ENCODE measurements at regions not wholly inside any gene's neighbourhood (a gene's known extent, or its start where the extent isn't known, plus 50 kb on each side); places are given as distances from the start of the nearest gene placed in this dataset.

- Histone ChIP-seq H3K27me3 (ENCODE audit: control insufficient read depth, insufficient read depth, low read length) (no peaks in the 10 kb centered on the region), H3K36me3 (ENCODE audit: control insufficient read depth, insufficient read depth, low read length) (no peaks in the 10 kb centered on the region), H3K9me3 (ENCODE audit: control insufficient read depth, insufficient read depth, low read length) (no peaks in the 10 kb centered on the region), H3K27ac (ENCODE audit: low read length) (no peak overlapping the region), H3K4me1 (ENCODE audit: control insufficient read depth, insufficient read depth, low read length) (no peaks in the 10 kb centered on the region), H3K4me3 (ENCODE audit: low read length) (no peak overlapping the region)
- no peak for TF ChIP-seq CTCF (IDR thresholded peaks at IDR 0.05)
- 85% methylated on average over 2 of the region's 3 CpGs for WGBS (ENCODE audit: insufficient coverage)
- intact Hi-C loops (cut with micrococcal nuclease) = no loop called here
- Mint-ChIP-seq H3K27me3 (ENCODE audit: low read depth in 2 of 2) (no peaks in the 10 kb centered on the region), H3K4me1 (peaks cover 0 to 8% of the 10 kb centered on the region in 2 donors), H3K9me3 (no peaks in the 10 kb centered on the region), H3K4me3 (no peak overlapping the region), H3K27ac (no peak overlapping the region), H3K36me3 (no peaks in the 10 kb centered on the region)
- no peak for DNase-seq
- no peak for ATAC-seq
These were observed 1092.9 kb downstream of the SLITRK5 start for GRCh38 chr13:88764103-88764502.

GRCh38 chr13:88800505-88800904 is 1129.3 kb downstream of the SLITRK5 start:
- H3K36me3 Mint-ChIP-seq = peaks cover 10% of the 10 kb centered on the region
- DNase-seq (no peak), ATAC-seq (no peak)
- H3K4me1 ChIP-seq (ENCODE audit: control insufficient read depth, insufficient read depth, low read length) = no peaks in the 10 kb centered on the region
- no peak overlapping the region for H3K27ac ChIP-seq (ENCODE audit: low read length)
- peaks cover 0 to 3% of the 10 kb centered on the region in 2 donors for H3K9me3 Mint-ChIP-seq
- H3K27ac Mint-ChIP-seq = no peak overlapping the region
- intact Hi-C loops (cut with micrococcal nuclease) = no loop called here
- TF ChIP-seq CTCF (IDR thresholded peaks at IDR 0.05) = no peak
- H3K36me3 ChIP-seq (ENCODE audit: control insufficient read depth, insufficient read depth, low read length) = no peaks in the 10 kb centered on the region
- H3K4me1 Mint-ChIP-seq = no peaks in the 10 kb centered on the region
- WGBS (ENCODE audit: insufficient coverage) = 100% methylated on average over 1 of the region's 1 CpG
- no peaks in the 10 kb centered on the region for H3K27me3 ChIP-seq (ENCODE audit: control insufficient read depth, insufficient read depth, low read length)
- H3K9me3 ChIP-seq (ENCODE audit: control insufficient read depth, insufficient read depth, low read length) = no peaks in the 10 kb centered on the region
- H3K4me3 ChIP-seq (ENCODE audit: low read length) = no peak overlapping the region
- H3K27me3 Mint-ChIP-seq (ENCODE audit: low read depth in 2 of 2) = no peaks in the 10 kb centered on the region
- H3K4me3 Mint-ChIP-seq = no peak overlapping the region

GRCh38 chr13:88801361-88801760 is 1130.2 kb downstream of the SLITRK5 start:
- Mint-ChIP-seq H3K9me3 (peaks cover 0 to 3% of the 10 kb centered on the region in 2 donors), H3K4me3 (no peak overlapping the region), H3K27ac (no peak overlapping the region), H3K27me3 (ENCODE audit: low read depth in 2 of 2) (no peaks in the 10 kb centered on the region), H3K36me3 (peaks cover 10% of the 10 kb centered on the region), H3K4me1 (no peaks in the 10 kb centered on the region)
- no peak overlapping the region for H3K27ac ChIP-seq (ENCODE audit: low read length)
- intact Hi-C loops (cut with micrococcal nuclease) = no loop called here
- no peaks in the 10 kb centered on the region for H3K4me1 ChIP-seq (ENCODE audit: control insufficient read depth, insufficient read depth, low read length)
- DNase-seq (no peak), ATAC-seq (no peak)
- H3K4me3 ChIP-seq (ENCODE audit: low read length) = no peak overlapping the region
- WGBS (ENCODE audit: insufficient coverage) = no CpG with 5 or more reads among the region's 1 CpG
- H3K27me3 ChIP-seq (ENCODE audit: control insufficient read depth, insufficient read depth, low read length) = no peaks in the 10 kb centered on the region
- H3K9me3 ChIP-seq (ENCODE audit: control insufficient read depth, insufficient read depth, low read length) = no peaks in the 10 kb centered on the region
- TF ChIP-seq CTCF (IDR thresholded peaks at IDR 0.05) = no peak
- H3K36me3 ChIP-seq (ENCODE audit: control insufficient read depth, insufficient read depth, low read length) = no peaks in the 10 kb centered on the region

- intact Hi-C loops (cut with micrococcal nuclease) = no loop called here
- DNase-seq (no peak), ATAC-seq (no peak)
- peaks cover 0 to 6% of the 10 kb centered on the region in 2 donors for H3K4me1 Mint-ChIP-seq
- H3K4me3 Mint-ChIP-seq = no peak overlapping the region
- no peaks in the 10 kb centered on the region for H3K9me3 ChIP-seq (ENCODE audit: control insufficient read depth, insufficient read depth, low read length)
- no peaks in the 10 kb centered on the region for H3K27me3 Mint-ChIP-seq (ENCODE audit: low read depth in 2 of 2)
- H3K36me3 ChIP-seq (ENCODE audit: control insufficient read depth, insufficient read depth, low read length) = no peaks in the 10 kb centered on the region
- WGBS (ENCODE audit: insufficient coverage) = 70% methylated on average over 2 of the region's 2 CpGs
- H3K27ac Mint-ChIP-seq = no peak overlapping the region
- TF ChIP-seq CTCF (IDR thresholded peaks at IDR 0.05) = no peak
- H3K36me3 Mint-ChIP-seq = peaks cover 10% of the 10 kb centered on the region
- H3K9me3 Mint-ChIP-seq = peaks cover 2 to 3% of the 10 kb centered on the region in 2 donors
- H3K27me3 ChIP-seq (ENCODE audit: control insufficient read depth, insufficient read depth, low read length) = no peaks in the 10 kb centered on the region
- H3K4me3 ChIP-seq (ENCODE audit: low read length) = no peak overlapping the region
- H3K4me1 ChIP-seq (ENCODE audit: control insufficient read depth, insufficient read depth, low read length) = no peaks in the 10 kb centered on the region
- no peak overlapping the region for H3K27ac ChIP-seq (ENCODE audit: low read length)
These were observed 1131.7 kb downstream of the SLITRK5 start for GRCh38 chr13:88802886-88803285.
